Chondrocyte (in vitro differentiated cells): ENCODE measurements at regions not wholly inside any gene's neighbourhood (a gene's known extent, or its start where the extent isn't known, plus 50 kb on each side); places are given as distances from the start of the nearest gene placed in this dataset.
A peak's percentile ranks its signal among the peaks of the same experiment; 100 is the strongest.

Experiments used
- DNase-seq: peaks from one replicate; pipeline ENCODE4 v3.0.0; 2021; ENCODE audit warnings: mixed read lengths, low spot score
- H3K27ac Mint-ChIP-seq: one replicate; pipeline ENCODE4 v1.8.0; 2021; ENCODE audit warnings: mild to moderate bottlenecking, moderate library complexity, mixed read lengths; ENCODE audit not compliant: unreplicated experiment
- H3K27me3 Mint-ChIP-seq: 2 replicates; pipeline ENCODE4 v1.8.0; 2021; ENCODE audit warnings: low read depth, mixed read lengths
- H3K36me3 Mint-ChIP-seq: 2 replicates; pipeline ENCODE4 v1.8.0; 2021; ENCODE audit warnings: low read depth, mixed read lengths
- H3K4me1 Mint-ChIP-seq: 2 replicates; pipeline ENCODE4 v1.8.0; 2021; ENCODE audit warnings: low read depth, mild to moderate bottlenecking, mixed read lengths
- H3K4me3 Mint-ChIP-seq: one replicate; pipeline ENCODE4 v1.8.0; 2021; ENCODE audit warnings: mild to moderate bottlenecking, moderate library complexity, mixed read lengths; ENCODE audit not compliant: unreplicated experiment
- H3K9me3 Mint-ChIP-seq: 2 replicates; pipeline ENCODE4 v1.8.0; 2021; ENCODE audit warnings: low read depth, mixed read lengths
- CTCF ChIP-seq: fragments of 200-600 bp; sonication (generic); IDR thresholded peaks from 2 replicates; pipeline ENCODE4 v1.5.0; 2021; ENCODE audit warnings: antibody characterized with exemption, mild to moderate bottlenecking, moderate library complexity

DNA sequence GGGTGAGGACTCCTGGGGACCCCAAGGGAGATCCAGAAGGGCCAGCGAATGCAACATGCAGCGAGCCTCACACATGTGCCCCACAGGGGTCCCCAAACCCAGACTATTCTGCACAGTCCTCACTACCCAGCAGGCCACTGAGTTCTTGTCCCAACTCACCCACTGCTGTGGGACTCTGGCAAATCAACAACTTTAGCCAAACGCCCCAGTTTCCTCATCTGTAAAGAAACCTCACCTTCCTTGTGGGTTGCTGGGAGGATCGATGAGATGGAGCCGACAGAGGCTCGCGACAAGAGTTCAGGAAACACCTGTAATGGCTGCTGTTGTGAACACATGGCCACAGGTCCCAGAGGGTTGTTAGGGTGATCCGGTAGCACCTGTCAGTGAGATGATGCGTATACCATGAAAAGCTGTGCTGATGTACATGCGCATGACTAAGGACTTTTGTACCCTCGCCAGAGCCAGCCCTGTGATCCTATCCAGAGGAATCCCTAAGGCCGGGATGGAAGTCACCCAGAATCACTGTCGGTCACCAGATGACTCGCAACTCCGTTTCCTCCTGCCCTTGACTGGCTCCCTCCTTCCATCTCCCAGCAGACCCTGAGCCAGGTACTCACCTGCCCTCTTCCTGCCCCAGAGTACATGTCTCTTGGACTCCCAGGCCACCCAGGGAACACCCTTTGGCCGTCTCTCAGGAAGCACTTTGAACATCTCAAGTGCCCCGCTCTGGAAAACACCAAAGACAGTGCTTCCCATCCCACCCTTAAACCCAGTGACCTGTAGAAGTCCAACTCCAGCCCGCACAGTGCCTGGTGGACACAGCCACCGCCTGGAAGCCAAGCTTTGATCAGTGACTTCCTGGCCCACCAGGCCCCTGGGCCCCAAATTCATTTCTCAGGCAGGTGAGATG, 103.3 kb upstream of the ID2 start:
- Mint-ChIP-seq H3K4me1 (peaks cover 11% of the 10 kb centered on the region), H3K9me3 (no peaks in the 10 kb centered on the region), H3K4me3 (no peak overlapping the region), H3K36me3 (no peaks in the 10 kb centered on the region), H3K27ac (no peak overlapping the region), H3K27me3 (peaks cover 11% of the 10 kb centered on the region)
- TF ChIP-seq CTCF = no peak
- peak; percentile 39 for DNase-seq

- Mint-ChIP-seq H3K36me3 (no peaks in the 10 kb centered on the region), H3K27me3 (peaks cover 14% of the 10 kb centered on the region), H3K9me3 (no peaks in the 10 kb centered on the region), H3K4me3 (no peak overlapping the region), H3K27ac (no peak overlapping the region), H3K4me1 (peaks cover 13% of the 10 kb centered on the region)
- DNase-seq = peak; percentile 17
- no peak for TF ChIP-seq CTCF
Observed at GRCh38 chr2:8579485-8580085, 102.3 kb upstream of the ID2 start.

- Mint-ChIP-seq H3K27me3 (peaks cover 14% of the 10 kb centered on the region), H3K4me3 (no peak overlapping the region), H3K36me3 (no peaks in the 10 kb centered on the region), H3K27ac (no peak overlapping the region), H3K4me1 (peaks cover 4% of the 10 kb centered on the region), H3K9me3 (no peaks in the 10 kb centered on the region)
- TF ChIP-seq CTCF = no peak
- DNase-seq = peak; percentile 50
Observed at GRCh38 chr2:8580316-8581233, 101.3 kb upstream of the ID2 start.

DNA sequence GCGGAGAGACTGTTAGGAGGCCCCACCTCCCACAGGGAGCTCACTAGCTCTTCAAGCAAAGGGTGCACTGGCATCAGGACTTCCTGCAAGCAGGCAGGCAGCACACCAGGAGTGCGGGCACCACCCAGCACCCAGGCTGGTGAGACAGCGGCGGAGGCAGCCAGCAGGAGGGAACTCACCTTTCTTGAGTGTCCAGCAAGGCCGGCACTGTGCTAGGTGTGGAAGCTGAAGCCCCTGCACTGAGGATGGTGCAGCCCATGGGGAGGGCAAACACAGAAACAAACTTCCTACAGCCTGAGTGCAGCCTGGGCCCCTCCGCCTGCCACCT, 100.7 kb upstream of the ID2 start:
- Mint-ChIP-seq H3K4me1 (peaks cover 4% of the 10 kb centered on the region), H3K4me3 (no peak overlapping the region), H3K27ac (no peak overlapping the region), H3K36me3 (no peaks in the 10 kb centered on the region), H3K9me3 (no peaks in the 10 kb centered on the region), H3K27me3 (peaks cover 10% of the 10 kb centered on the region)
- no peak for TF ChIP-seq CTCF
- DNase-seq = peak; percentile 69

GRCh38 chr2:8581601-8582041, 100.2 kb upstream of the ID2 start:
- no peak for TF ChIP-seq CTCF
- H3K9me3 Mint-ChIP-seq = no peaks in the 10 kb centered on the region
- H3K27me3 Mint-ChIP-seq = peaks cover 7% of the 10 kb centered on the region
- H3K4me1 Mint-ChIP-seq = peaks cover 4% of the 10 kb centered on the region
- H3K36me3 Mint-ChIP-seq = no peaks in the 10 kb centered on the region
- H3K27ac Mint-ChIP-seq = no peak overlapping the region
- peak; percentile 53 for DNase-seq
- H3K4me3 Mint-ChIP-seq = no peak overlapping the region
